H1 (cell line): ENCODE measurements at regions not wholly inside any gene's neighbourhood (a gene's known extent, or its start where the extent isn't known, plus 50 kb on each side); places are given as distances from the start of the nearest gene placed in this dataset.

Experiments
- CTCF ChIA-PET: fragments of 300-600 bp; sonication (Branson Sonifier 250); formaldehyde crosslinking; loops from one replicate; lab custom pipeline; 2021; ENCODE audit not compliant: partially characterized antibody; lab: Charles Lee
- POLR2A ChIA-PET: fragments of 300-600 bp; sonication (Branson Sonifier 250); formaldehyde crosslinking; loops from one replicate; lab custom pipeline; 2021; ENCODE audit warnings: inconsistent platforms; ENCODE audit not compliant: partially characterized antibody; lab: Charles Lee
- DNase-seq, 2 experiments: peaks; one replicate each; pipeline versions ENCODE4 v3.0.0 to v3.0.0-alpha.2; 2010 to 2022; ENCODE audit warnings: low spot score in 2 of 2, low read depth in 1 of 2, mixed read lengths in 1 of 2
- FAIRE-seq: peaks from 2 replicates; lab custom pipeline; 2011; peaks lifted over from hg19 to GRCh38; lab: Jason Lieb, UNC
- H2AFZ ChIP-seq: 2 replicates; pipeline ENCODE4 v1.8.1; 2012; ENCODE audit warnings: low read length, inconsistent platforms
- H2AK5ac ChIP-seq: 2 replicates; pipeline ENCODE4 v1.6.1; 2013; ENCODE audit warnings: low read depth, low read length
- H2BK120ac ChIP-seq: replicated peaks from 2 replicates; pipeline ENCODE3; 2013; ENCODE audit warnings: low read depth, low read length, inconsistent platforms
- H2BK12ac ChIP-seq: 2 replicates; pipeline ENCODE4 v1.6.1; 2013; ENCODE audit warnings: low read depth, low read length
- H2BK15ac ChIP-seq: 2 replicates; pipeline ENCODE4 v1.6.1; 2013; ENCODE audit warnings: low read length
- H2BK20ac ChIP-seq: 2 replicates; pipeline ENCODE4 v1.6.1; 2013; ENCODE audit warnings: low read length
- H2BK5ac ChIP-seq: 2 replicates; pipeline ENCODE4 v1.6.1; 2013; ENCODE audit warnings: low read depth, low read length
- H3K14ac ChIP-seq: 2 replicates; pipeline ENCODE4 v1.6.1; 2013; ENCODE audit warnings: inconsistent platforms; ENCODE audit not compliant: insufficient read length
- H3K18ac ChIP-seq: 2 replicates; pipeline ENCODE4 v1.6.1; 2013; ENCODE audit warnings: low read length; ENCODE audit errors: extremely low read depth
- H3K23ac ChIP-seq: 2 replicates; pipeline ENCODE4 v1.6.1; 2013; ENCODE audit warnings: inconsistent platforms; ENCODE audit not compliant: insufficient read length
- H3K23me2 ChIP-seq: 2 replicates; pipeline ENCODE4 v1.6.1; 2013; ENCODE audit warnings: low read depth, low read length
- H3K27ac ChIP-seq: 2 replicates; pipeline ENCODE4 v1.6.1; 2011; ENCODE audit warnings: low read depth, low read length, inconsistent platforms
- H3K27me3 ChIP-seq, 4 experiments: replicated peaks in 1 of 4; 1 replicate in 1 of 4; 2 replicates in 3 of 4; pipeline versions ENCODE4 v1.6.1 to v1.8.1; 2011 to 2013; ENCODE audit warnings: low read length in 3 of 4, mild to moderate bottlenecking in 3 of 4, inconsistent platforms in 2 of 4, mixed read lengths in 2 of 4, moderate library complexity in 1 of 4; ENCODE audit not compliant: control insufficient read depth in 3 of 4, insufficient read depth in 3 of 4; ENCODE audit errors: extremely low read depth in 1 of 4
- H3K36me3 ChIP-seq, 4 experiments: 2 replicates each; pipeline versions ENCODE4 v1.6.1 to v1.8.1; 2011 to 2013; ENCODE audit warnings: mild to moderate bottlenecking in 4 of 4, low read length in 3 of 4, moderate library complexity in 2 of 4, control low read depth in 1 of 4, inconsistent platforms in 1 of 4; ENCODE audit not compliant: insufficient read depth in 4 of 4, control insufficient read depth in 2 of 4
- H3K4ac ChIP-seq: replicated peaks from 2 replicates; pipeline ENCODE3; 2013; ENCODE audit warnings: low read length, low read depth, mixed read lengths, inconsistent platforms; ENCODE audit not compliant: insufficient read length
- H3K4me1 ChIP-seq, 4 experiments: replicated peaks in 1 of 4; 1 replicate in 1 of 4; 2 replicates in 3 of 4; pipeline versions ENCODE4 v1.6.1 to v1.8.1; 2011 to 2013; ENCODE audit warnings: low read length in 3 of 4, inconsistent platforms in 2 of 4, mixed read lengths in 1 of 4; ENCODE audit not compliant: insufficient read depth in 4 of 4, control insufficient read depth in 3 of 4
- H3K4me2 ChIP-seq, 2 experiments: 2 replicates each; pipeline versions ENCODE4 v1.6.1 to v1.8.1; 2011 to 2013; ENCODE audit warnings: low read depth in 2 of 2, low read length in 2 of 2, control low read depth in 1 of 2, inconsistent platforms in 1 of 2, mild to moderate bottlenecking in 1 of 2; ENCODE audit not compliant: insufficient read depth in 1 of 2
- H3K4me3 ChIP-seq, 4 experiments: fragments of 200-600, 300-600 bp in 1 of 4; sonication (generic), shearing (Covaris generic), sonication (Bioruptor Twin) in 1 of 4; 2 replicates each; pipeline versions ENCODE4 v1.5.1 to v1.8.1; 2011 to 2016; ENCODE audit warnings: low read length in 4 of 4, low read depth in 3 of 4, control low read depth in 2 of 4, inconsistent platforms in 2 of 4, mild to moderate bottlenecking in 2 of 4, mixed read lengths in 1 of 4, moderate library complexity in 1 of 4; ENCODE audit not compliant: insufficient read depth in 2 of 4; ENCODE audit errors: extremely low read depth in 1 of 4
- H3K56ac ChIP-seq: replicated peaks from 2 replicates; pipeline ENCODE3; 2013; ENCODE audit warnings: low read depth, mild to moderate bottlenecking, mixed read lengths, low read length, inconsistent platforms; ENCODE audit not compliant: insufficient read length
- H3K79me1 ChIP-seq: 2 replicates; pipeline ENCODE4 v1.6.1; 2013; ENCODE audit warnings: low read depth, low read length, control low read depth
- H3K79me2 ChIP-seq, 2 experiments: 2 replicates each; pipeline versions ENCODE4 v1.6.1 to v1.8.1; 2012 to 2013; ENCODE audit warnings: low read length in 2 of 2, mild to moderate bottlenecking in 2 of 2, inconsistent platforms in 1 of 2; ENCODE audit not compliant: insufficient read depth in 2 of 2, control insufficient read depth in 1 of 2
- H3K9ac ChIP-seq, 4 experiments: replicated peaks in 1 of 4; 1 replicate in 1 of 4; 2 replicates in 3 of 4; pipeline versions ENCODE4 v1.6.1 to v1.8.1; 2011 to 2013; ENCODE audit warnings: low read depth in 3 of 4, low read length in 3 of 4, control low read depth in 2 of 4, mild to moderate bottlenecking in 2 of 4, moderate library complexity in 2 of 4, inconsistent platforms in 1 of 4; ENCODE audit errors: extremely low read depth in 1 of 4
- H3K9me3 ChIP-seq, 2 experiments: 2 replicates each; pipeline versions ENCODE4 v1.6.1 to v1.8.1; 2012 to 2013; ENCODE audit warnings: mild to moderate bottlenecking in 2 of 2, moderate library complexity in 2 of 2, control low read depth in 1 of 2, inconsistent platforms in 1 of 2, low read depth in 1 of 2, low read length in 1 of 2, mixed read lengths in 1 of 2; ENCODE audit not compliant: insufficient read depth in 2 of 2
- H4K20me1 ChIP-seq, 2 experiments: replicated peaks in 1 of 2; 2 replicates each; pipeline versions ENCODE3 to v1.8.1; 2011 to 2013; ENCODE audit warnings: inconsistent platforms in 2 of 2, low read length in 2 of 2, mild to moderate bottlenecking in 1 of 2; ENCODE audit not compliant: insufficient read depth in 2 of 2, control insufficient read depth in 1 of 2
- H4K5ac ChIP-seq: 2 replicates; pipeline ENCODE4 v1.6.1; 2013; ENCODE audit warnings: low read length, low read depth, mixed read lengths, inconsistent platforms; ENCODE audit not compliant: insufficient read length
- H4K8ac ChIP-seq: 2 replicates; pipeline ENCODE4 v1.8.0; 2013; ENCODE audit warnings: mild to moderate bottlenecking, moderate library complexity, low read length, inconsistent platforms; ENCODE audit not compliant: insufficient read depth; ENCODE audit errors: extremely low read depth
- H4K91ac ChIP-seq: replicated peaks from 2 replicates; pipeline ENCODE3; 2013; ENCODE audit warnings: low read length, mixed read lengths, inconsistent platforms; ENCODE audit not compliant: insufficient read length
- BCL11A ChIP-seq, 2 experiments: IDR thresholded peaks; one replicate each; pipeline ENCODE4 v1.6.1; 2011; ENCODE audit warnings: low read depth in 2 of 2, low read length in 2 of 2, mild to moderate bottlenecking in 2 of 2
- CHD1 ChIP-seq: IDR thresholded peaks from 2 replicates; pipeline ENCODE4 v1.6.1; 2012; ENCODE audit warnings: low read depth, low read length, improper control_type of control experiment
- CHD2 ChIP-seq: IDR thresholded peaks from 2 replicates; pipeline ENCODE4 v1.6.1; 2012; ENCODE audit warnings: low read length, improper control_type of control experiment
- RNF2 ChIP-seq: fragments of 200-900, 300-1000 bp; sonication (generic); IDR thresholded peaks from 2 replicates; pipeline ENCODE4 v1.7.1; 2016; ENCODE audit warnings: borderline replicate concordance, low read depth, mild to moderate bottlenecking, antibody characterized with exemption, low read length; ENCODE audit not compliant: poor library complexity, severe bottlenecking; ENCODE audit errors: missing control alignments
- SIX5 ChIP-seq: IDR thresholded peaks from 2 replicates; pipeline ENCODE4 v1.6.1; 2011; ENCODE audit warnings: mild to moderate bottlenecking, low read depth, low read length
- USF2 ChIP-seq: IDR thresholded peaks from 2 replicates; pipeline ENCODE4 v1.6.1; 2011; ENCODE audit warnings: low read length, improper control_type of control experiment
- WGBS, 2 experiments: shearing (Covaris generic) in 1 of 2; methylation state at CpG; one replicate each; pipeline versions ENCODE4 v1.1.6 to v1.1.7; 2013 to 2015; ENCODE audit warnings: low lambda C conversion rate in 2 of 2, mixed read lengths in 2 of 2, inconsistent platforms in 1 of 2, low coverage in 1 of 2, missing lambda C conversion rate in 1 of 2; ENCODE audit not compliant: insufficient replicate concordance in 2 of 2, insufficient coverage in 1 of 2, insufficient read length in 1 of 2; ENCODE audit errors: extremely low coverage in 1 of 2, missing lambda C conversion rate in 1 of 2; 5-methylcytosine and 5-hydroxymethylcytosine counted together

GRCh38 chr18:11523804-11524203 is 85.6 kb upstream of the SLC35G4 start:
- Histone ChIP-seq H3K27me3 (peaks cover 0 to under 1% (median 0%) of the 10 kb centered on the region in 4 experiments; a peak in 3 of 7 replicates), H2BK12ac (no peak overlapping the region)
- TF ChIP-seq CHD2 (no peak), USF2 (no peak), RNF2 (no peak), CHD1 (no peak), SIX5 (no peak), BCL11A (IDR thresholded peaks at IDR 0.05; ENCODE audit: low read depth in 2 of 2, low read length in 2 of 2) (no peak)
- TF ChIP-seq, all 59 proteins: peak for 0
- Histone ChIP-seq H3K79me2 (no peaks in the 10 kb centered on the region), H3K14ac (no peak overlapping the region), H2BK15ac (no peak overlapping the region), H3K56ac (no peak overlapping the region), H2BK5ac (no peak overlapping the region), H4K5ac (no peak overlapping the region), H3K9ac (no peak overlapping the region), H3K4me1 (no peaks in the 10 kb centered on the region; a peak in 1 of 7 replicates), H3K23ac (no peak overlapping the region), H4K20me1 (no peaks in the 10 kb centered on the region), H2AK5ac (no peak overlapping the region), H4K91ac (no peak overlapping the region), H3K79me1 (no peaks in the 10 kb centered on the region), H3K9me3 (no peaks in the 10 kb centered on the region), H2BK20ac (no peak overlapping the region), H3K18ac (no peak overlapping the region), H4K8ac (no peak overlapping the region), H3K23me2 (no peaks in the 10 kb centered on the region), H3K36me3 (no peaks in the 10 kb centered on the region), H2AFZ (no peak overlapping the region), H2BK120ac (no peak overlapping the region), H3K27ac (no peak overlapping the region), H3K4ac (no peak overlapping the region), H3K4me2 (no peak overlapping the region), H3K4me3 (no peak overlapping the region)
- FAIRE-seq, result no peak
- DNase-seq, result no peak
- CTCF ChIA-PET, result interaction anchor here (0.8 to 6.5 kb wide), 3 partner anchors 29 to 672 kb away, joined by 3 to 36 read pairs (median 4); no protein-coding TSS in a partner anchor
- POLR2A ChIA-PET, result no interaction called here
- 88% methylated on average over 2 of the region's 2 CpGs; no CpG with 5 or more reads in 1 of the 2 experiments for WGBS, 2 experiments
